ENCODE measurements at regions not wholly inside any gene's neighbourhood (a gene's known extent, or its start where the extent isn't known, plus 50 kb on each side); places are given as distances from the start of the nearest gene placed in this dataset.

- H3K4me3 ChIP-seq (ENCODE audit: low read depth, low read length), result no peak overlapping the region
- DNase-seq (ENCODE audit: low read depth), result no peak
- TF ChIP-seq CTCF (IDR thresholded peaks at IDR 0.05; ENCODE audit: insufficient read depth, low read depth, low read length), result no peak
- ChIA-PET POLR2A (no interaction called here), CTCF (interaction anchor here (1.0 to 1.9 kb wide), 2 partner anchors 15 to 48 kb away, joined by 3 read pairs; no protein-coding TSS in a partner anchor)
- no peaks in the 10 kb centered on the region for H3K36me3 ChIP-seq (ENCODE audit: control insufficient read depth, insufficient read depth, low read length)
- peaks cover 4% of the 10 kb centered on the region for H3K27me3 ChIP-seq (ENCODE audit: control insufficient read depth, insufficient read depth, low read length)
Observed at GRCh38 chr5:172543484-172544298, 89.4 kb upstream of the SH3PXD2B start.

GRCh38 chr5:172542651-172543131 is 88.4 kb upstream of the SH3PXD2B start:
- ChIA-PET POLR2A (no interaction called here), CTCF (interaction anchor here (0.6 to 1.9 kb wide), 2 partner anchors 8 to 16 kb away, joined by 3 to 4 read pairs; no protein-coding TSS in a partner anchor)
- H3K4me3 ChIP-seq (ENCODE audit: low read depth, low read length), result no peak overlapping the region
- no peak for TF ChIP-seq CTCF (IDR thresholded peaks at IDR 0.05; ENCODE audit: insufficient read depth, low read depth, low read length)
- no peaks in the 10 kb centered on the region for H3K36me3 ChIP-seq (ENCODE audit: control insufficient read depth, insufficient read depth, low read length)
- no peak for DNase-seq (ENCODE audit: low read depth)
- H3K27me3 ChIP-seq (ENCODE audit: control insufficient read depth, insufficient read depth, low read length), result peaks cover 1% of the 10 kb centered on the region

- no peak for TF ChIP-seq CTCF (IDR thresholded peaks at IDR 0.05; ENCODE audit: insufficient read depth, low read depth, low read length)
- Histone ChIP-seq H3K36me3 (ENCODE audit: control insufficient read depth, insufficient read depth, low read length) (no peaks in the 10 kb centered on the region), H3K4me3 (ENCODE audit: low read depth, low read length) (no peak overlapping the region), H3K27me3 (ENCODE audit: control insufficient read depth, insufficient read depth, low read length) (peaks cover 1% of the 10 kb centered on the region)
- ChIA-PET CTCF (interaction anchor here (0.6 to 1.5 kb wide), 5 partner anchors 9 to 155 kb away, joined by 3 to 5 read pairs (median 3); no protein-coding TSS in a partner anchor), POLR2A (no interaction called here)
- DNase-seq (ENCODE audit: low read depth), result no peak
Observed at GRCh38 chr5:172541773-172542136, 87.4 kb upstream of the SH3PXD2B start.

- no peaks in the 10 kb centered on the region for H3K36me3 ChIP-seq (ENCODE audit: control insufficient read depth, insufficient read depth, low read length)
- POLR2A ChIA-PET, result no interaction called here
- DNase-seq (ENCODE audit: low read depth), result no peak
- CTCF ChIA-PET, result interaction anchor here (0.6 to 1.5 kb wide), 4 partner anchors 10 to 156 kb away, joined by 3 to 5 read pairs (median 3); no protein-coding TSS in a partner anchor
- H3K27me3 ChIP-seq (ENCODE audit: control insufficient read depth, insufficient read depth, low read length), result peaks cover 1% of the 10 kb centered on the region
- H3K4me3 ChIP-seq (ENCODE audit: low read depth, low read length), result no peak overlapping the region
- TF ChIP-seq CTCF (IDR thresholded peaks at IDR 0.05; ENCODE audit: insufficient read depth, low read depth, low read length), result no peak
Observed at GRCh38 chr5:172541099-172541772, 86.9 kb upstream of the SH3PXD2B start.

Measured in BJ (cell line).